Fibroblast of villous mesenchyme (primary cell): ENCODE measurements at regions not wholly inside any gene's neighbourhood (a gene's known extent, or its start where the extent isn't known, plus 50 kb on each side); places are given as distances from the start of the nearest gene placed in this dataset.

Experiments used
- DNase-seq: peaks from one replicate; pipeline ENCODE4 v3.0.0-alpha.2; 2010; ENCODE audit warnings: low read depth
- H3K4me3 ChIP-seq: 2 replicates; pipeline ENCODE4 v1.5.1; 2011; ENCODE audit warnings: low read depth, mild to moderate bottlenecking, low read length
- CTCF ChIP-seq: IDR thresholded peaks from 2 replicates; pipeline ENCODE4 v1.5.1; 2012; ENCODE audit warnings: low read depth, mild to moderate bottlenecking, low read length; ENCODE audit not compliant: insufficient read depth

- TF ChIP-seq CTCF, result no peak
- H3K4me3 ChIP-seq, result no peak overlapping the region
- no peak for DNase-seq
These were observed 102.2 kb upstream of the GRIA4 start for GRCh38 chr11:105507496-105508254.

- no peak for DNase-seq
- no peak overlapping the region for H3K4me3 ChIP-seq
- TF ChIP-seq CTCF, result no peak
These were observed 117.9 kb upstream of the GRIA4 start for GRCh38 chr11:105492010-105492409.

- no peak for DNase-seq
- no peak overlapping the region for H3K4me3 ChIP-seq
- TF ChIP-seq CTCF, result no peak
These were observed 118.5 kb upstream of the GRIA4 start for GRCh38 chr11:105491394-105491793.

GRCh38 chr11:105490333-105490732 is 119.5 kb upstream of the GRIA4 start:
- DNase-seq, result no peak
- no peak for TF ChIP-seq CTCF
- H3K4me3 ChIP-seq, result no peak overlapping the region

GRCh38 chr11:105489446-105489845 is 120.4 kb upstream of the GRIA4 start:
- TF ChIP-seq CTCF, result no peak
- no peak overlapping the region for H3K4me3 ChIP-seq
- DNase-seq, result peak; percentile 39

- H3K4me3 ChIP-seq, result no peak overlapping the region
- DNase-seq, result no peak
- TF ChIP-seq CTCF, result no peak
These were observed 122.9 kb upstream of the GRIA4 start for GRCh38 chr11:105486929-105487328.

GRCh38 chr11:105469931-105470330 is 139.9 kb upstream of the GRIA4 start:
- no peak for DNase-seq
- TF ChIP-seq CTCF, result no peak

More at GRCh38 chr11:105469931-105470330, 139.9 kb upstream of the GRIA4 start:
- no peak overlapping the region for H3K4me3 ChIP-seq
